GM23248 (cell line): ENCODE measurements at regions not wholly inside any gene's neighbourhood (a gene's known extent, or its start where the extent isn't known, plus 50 kb on each side); places are given as distances from the start of the nearest gene placed in this dataset.

ENCODE experiments used
- EZH2 ChIP-seq: fragments of 200-600 bp; sonication (generic); IDR thresholded peaks from 2 replicates; pipeline ENCODE4 v1.6.1; 2018; ENCODE audit warnings: antibody characterized with exemption, mild to moderate bottlenecking; ENCODE audit not compliant: insufficient read depth, poor library complexity, severe bottlenecking
- EZH2phosphoT487 ChIP-seq: fragments of 200-600 bp; sonication (generic); IDR thresholded peaks from 2 replicates; pipeline ENCODE4 v1.6.1; 2018; ENCODE audit warnings: antibody characterized with exemption, moderate library complexity, mild to moderate bottlenecking, low read depth; ENCODE audit not compliant: insufficient read depth

DNA sequence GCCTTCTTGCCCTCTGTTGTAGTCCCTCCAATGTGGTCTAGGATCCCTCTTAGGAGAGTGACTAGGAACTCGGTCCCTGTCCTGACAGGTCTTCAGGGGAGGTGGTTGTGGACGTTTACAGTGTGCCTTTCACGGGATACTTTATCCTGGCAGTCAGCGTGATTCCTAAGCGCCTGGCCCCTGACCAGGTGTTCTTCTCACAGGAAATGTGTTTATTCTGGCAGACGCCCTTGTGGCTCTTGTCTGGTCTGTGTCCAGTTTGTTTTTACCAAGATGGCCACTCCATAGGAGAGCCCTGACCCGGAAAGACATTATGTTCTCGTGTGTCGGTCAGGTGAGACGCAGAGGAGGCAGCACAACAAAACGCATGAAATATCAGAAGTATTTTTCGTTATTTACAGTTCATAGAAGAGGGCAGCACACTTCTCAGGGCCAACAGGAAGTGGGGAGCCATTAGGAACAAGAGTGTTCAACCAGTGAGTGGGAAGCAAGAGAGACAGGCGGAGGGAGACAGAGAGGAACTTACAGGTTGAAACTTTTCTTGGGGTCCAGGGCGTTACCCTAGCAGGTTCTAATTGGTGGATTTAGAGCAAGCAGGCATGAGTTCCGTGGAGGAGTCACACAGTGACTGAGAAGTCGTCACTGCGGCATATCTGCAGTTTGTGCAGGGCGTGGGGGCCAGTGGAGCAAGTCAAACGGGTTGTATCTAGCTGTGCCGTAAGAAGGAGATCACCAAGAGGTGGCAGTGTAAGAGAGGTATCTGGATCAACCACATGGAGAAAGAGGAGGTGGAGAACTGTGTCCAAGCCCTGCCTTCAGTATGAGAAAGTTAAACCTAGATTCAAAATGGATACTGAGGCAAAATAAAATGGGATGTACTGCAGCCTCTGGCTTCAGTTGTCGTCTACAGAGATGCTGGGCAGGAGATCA, 412.9 kb downstream of the ZSWIM6 start:
- TF ChIP-seq EZH2, result no peak
- TF ChIP-seq EZH2phosphoT487, result no peak
